B cell (primary cell): ENCODE measurements at regions not wholly inside any gene's neighbourhood (a gene's known extent, or its start where the extent isn't known, plus 50 kb on each side); places are given as distances from the start of the nearest gene placed in this dataset.
"Not testable (repeated sequence)": the region's sequence is repeated elsewhere in the genome, so short reads cannot be mapped to it uniquely, and the experiment has no call there.

Experiments
- CTCF ChIP-seq: fragments of 200-600 bp; IDR thresholded peaks from one replicate; pipeline ENCODE4 v1.8.0; 2022; ENCODE audit warnings: antibody characterized with exemption, mild to moderate bottlenecking
- EZH2 ChIP-seq: IDR thresholded peaks from 2 replicates; pipeline ENCODE4 v1.6.1; 2012; ENCODE audit warnings: borderline replicate concordance, low read depth, mild to moderate bottlenecking, moderate library complexity, low read length; ENCODE audit not compliant: insufficient read depth, poor library complexity, severe bottlenecking

GRCh38 chr15:61362912-61363311, 133.8 kb upstream of the RORA start:
- not testable (repeated sequence) for TF ChIP-seq CTCF, EZH2
